HCT116 (cell line): ENCODE measurements at regions not wholly inside any gene's neighbourhood (a gene's known extent, or its start where the extent isn't known, plus 50 kb on each side); places are given as distances from the start of the nearest gene placed in this dataset.

Source experiments
- ATAC-seq: fragments of 200-7000 bp; cut with Tn5 transposase; 2 replicates; pipeline ENCODE4 v1.9.1; 2020; ENCODE audit warnings: mild to moderate bottlenecking, moderate library complexity
- BruUV-seq: library from RNA; stranded (reverse); fragments of 400-500 nt; replicated peaks from 2 replicates; lab custom pipeline; 2021; lab: Mats Ljungman, UMichigan
- CTCF ChIA-PET: fragments of 300-600 bp; sonication (Branson Sonifier 250); formaldehyde crosslinking; loops from one replicate; lab custom pipeline; 2021; ENCODE audit warnings: antibody characterized with exemption; lab: Charles Lee
- POLR2A ChIA-PET: fragments of 300-600, 350-600 bp; sonication (Branson Sonifier 250); formaldehyde crosslinking; loops from one replicate; lab custom pipeline; 2021; ENCODE audit warnings: antibody characterized with exemption; lab: Charles Lee
- RAD21 ChIA-PET, 2 experiments: fragments of 300-600 bp; sonication (Branson Sonifier 250); formaldehyde crosslinking; loops; one replicate each; lab custom pipeline; 2023; ENCODE audit warnings: low total read pairs in 2 of 2; ENCODE audit not compliant: uncharacterized antibody in 2 of 2, unreplicated experiment in 2 of 2, low non-redundant PET in 1 of 2; lab: Charles Lee
- DNase-seq: peaks from one replicate; pipeline ENCODE4 v3.0.0-alpha.2; 2010; ENCODE audit warnings: low read depth, low spot score
- H2AFZ ChIP-seq: fragments of 200-600 bp; shearing (Covaris generic), sonication (generic); 2 replicates; pipeline ENCODE4 v1.6.1; 2017; ENCODE audit warnings: low read depth, mixed run types, mixed read lengths, antibody characterized with exemption, low read length; ENCODE audit not compliant: poor library complexity, severe bottlenecking
- H3K27ac ChIP-seq: 2 replicates; pipeline ENCODE4 v1.5.1; 2012; ENCODE audit warnings: low read depth, low read length
- H3K27me3 ChIP-seq: fragments of 200-600 bp; sonication (generic); 2 replicates; pipeline ENCODE4 v1.6.1; 2016; ENCODE audit warnings: mixed run types, low read length, mixed read lengths; ENCODE audit not compliant: insufficient read depth
- H3K36me3 ChIP-seq, 2 experiments: fragments of 200-500 bp in 1 of 2; fragments of 200-600 bp in 1 of 2; sonication (Bioruptor generic) in 1 of 2; sonication (generic) in 1 of 2; 2 replicates each; pipeline versions ENCODE4 v1.5.1 to v1.6.1; 2014 to 2016; ENCODE audit warnings: low read length in 2 of 2, inconsistent platforms in 1 of 2, mixed read lengths in 1 of 2, mixed run types in 1 of 2; ENCODE audit not compliant: insufficient read depth in 2 of 2, control insufficient read depth in 1 of 2
- H3K4me1 ChIP-seq, 2 experiments: fragments of 200-600 bp in 1 of 2; sonication (generic) in 1 of 2; 2 replicates each; pipeline versions ENCODE4 v1.5.1 to v1.6.1; 2012 to 2017; ENCODE audit warnings: low read length in 2 of 2, inconsistent platforms in 1 of 2, mild to moderate bottlenecking in 1 of 2, mixed read lengths in 1 of 2, mixed run types in 1 of 2, moderate library complexity in 1 of 2; ENCODE audit not compliant: insufficient read depth in 2 of 2, control insufficient read depth in 1 of 2
- H3K4me2 ChIP-seq: fragments of 200-600 bp; sonication (generic); 2 replicates; pipeline ENCODE4 v1.6.1; 2017; ENCODE audit warnings: mixed run types, low read length, mixed read lengths
- H3K4me3 ChIP-seq, 2 experiments: fragments of 200-600 bp in 1 of 2; sonication (generic) in 1 of 2; replicated peaks in 1 of 2; 2 replicates each; pipeline ENCODE4 v1.5.1; 2011 to 2016; ENCODE audit warnings: low read length in 2 of 2, control low read depth in 1 of 2, low read depth in 1 of 2, mild to moderate bottlenecking in 1 of 2, mixed read lengths in 1 of 2, mixed run types in 1 of 2
- H3K79me2 ChIP-seq: fragments of 200-600 bp; sonication (generic); 2 replicates; pipeline ENCODE4 v1.6.1; 2017; ENCODE audit warnings: mild to moderate bottlenecking, mixed run types, low read length, moderate library complexity, mixed read lengths; ENCODE audit not compliant: insufficient read depth
- H3K9ac ChIP-seq: fragments of 200-600 bp; sonication (generic); 2 replicates; pipeline ENCODE4 v1.6.1; 2016; ENCODE audit warnings: low read length, mixed read lengths
- H3K9me2 ChIP-seq: fragments of 200-600 bp; sonication (generic), shearing (Covaris generic); 2 replicates; pipeline ENCODE4 v1.6.1; 2017; ENCODE audit warnings: mixed run types, mild to moderate bottlenecking, moderate library complexity; ENCODE audit not compliant: insufficient read depth
- H3K9me3 ChIP-seq, 2 experiments: fragments of 200-500 bp in 1 of 2; fragments of 200-600 bp in 1 of 2; sonication (Bioruptor generic) in 1 of 2; sonication (generic) in 1 of 2; 2 replicates each; pipeline ENCODE4 v1.6.1; 2014 to 2017; ENCODE audit warnings: low read length in 2 of 2, mixed read lengths in 2 of 2, inconsistent platforms in 1 of 2, low read depth in 1 of 2, mild to moderate bottlenecking in 1 of 2, mixed run types in 1 of 2, moderate library complexity in 1 of 2; ENCODE audit not compliant: control insufficient read depth in 1 of 2, insufficient read depth in 1 of 2
- H4K20me1 ChIP-seq: fragments of 200-600 bp; sonication (generic), shearing (Covaris generic); 2 replicates; pipeline ENCODE4 v1.6.1; 2017; ENCODE audit warnings: mixed run types, mild to moderate bottlenecking, moderate library complexity; ENCODE audit not compliant: insufficient read depth
- EZH2phosphoT487 ChIP-seq: fragments of 200-600 bp; IDR thresholded peaks from 2 replicates; pipeline ENCODE4 v1.6.1; 2018; ENCODE audit warnings: antibody characterized with exemption, borderline replicate concordance
- JUND ChIP-seq: IDR thresholded peaks from 2 replicates; pipeline ENCODE4 v1.6.1; 2012
- POLR2AphosphoS5 ChIP-seq: IDR thresholded peaks from 2 replicates; pipeline ENCODE4 v1.6.1; 2011; ENCODE audit warnings: mild to moderate bottlenecking, low read depth, low read length, moderate library complexity
- SP1 ChIP-seq: IDR thresholded peaks from 2 replicates; pipeline ENCODE4 v1.6.1; 2012; ENCODE audit warnings: low read depth
- TCF7L2 ChIP-seq: IDR thresholded peaks from 2 replicates; pipeline ENCODE4 v1.7.0; 2011; ENCODE audit warnings: borderline replicate concordance, inconsistent platforms; ENCODE audit not compliant: insufficient read depth, insufficient read length; ENCODE audit errors: extremely low read depth
- ZFX ChIP-seq: fragments of 450-650 bp; IDR thresholded peaks from 2 replicates; pipeline ENCODE4 v1.6.1; 2017
- ZNF274 ChIP-seq: fragments of 200-500 bp; sonication (Bioruptor generic); IDR thresholded peaks from 2 replicates; pipeline ENCODE4 v1.6.1; 2014; ENCODE audit warnings: mild to moderate bottlenecking, low read depth, low read length, inconsistent platforms
- intact Hi-C: fragments of 100-400 bp; cut with micrococcal nuclease; formaldehyde crosslinking; loops from 2 replicates; pipeline ENCODE4 v1.10.0; 2022

- POLR2A ChIA-PET, result no interaction called here
- no peaks in the 10 kb centered on the region for H3K9me3 ChIP-seq
- no peaks in the 10 kb centered on the region for H3K9me2 ChIP-seq
- CTCF ChIA-PET, result no interaction called here
- intact Hi-C loops, result no loop called here
- RAD21 ChIA-PET, result no interaction called here
- DNase-seq (no peak), ATAC-seq (no peak)
- no peaks in the 10 kb centered on the region for H3K36me3 ChIP-seq
- no peak overlapping the region for H2AFZ ChIP-seq
- TF ChIP-seq ZNF274 (no peak), SP1 (no peak)
- BruUV-seq, result no TSS peak
- no peak overlapping the region for H3K9ac ChIP-seq
- no peaks in the 10 kb centered on the region for H3K4me1 ChIP-seq
- no peak overlapping the region for H3K4me3 ChIP-seq
- H3K27ac ChIP-seq, result no peak overlapping the region
- H3K4me2 ChIP-seq, result no peak overlapping the region
- no peaks in the 10 kb centered on the region for H3K79me2 ChIP-seq
- H4K20me1 ChIP-seq, result no peaks in the 10 kb centered on the region
- H3K27me3 ChIP-seq, result no peaks in the 10 kb centered on the region
Measured at GRCh38 chr5:5777013-5777412, 354.5 kb downstream of the ICE1 start.

DNA sequence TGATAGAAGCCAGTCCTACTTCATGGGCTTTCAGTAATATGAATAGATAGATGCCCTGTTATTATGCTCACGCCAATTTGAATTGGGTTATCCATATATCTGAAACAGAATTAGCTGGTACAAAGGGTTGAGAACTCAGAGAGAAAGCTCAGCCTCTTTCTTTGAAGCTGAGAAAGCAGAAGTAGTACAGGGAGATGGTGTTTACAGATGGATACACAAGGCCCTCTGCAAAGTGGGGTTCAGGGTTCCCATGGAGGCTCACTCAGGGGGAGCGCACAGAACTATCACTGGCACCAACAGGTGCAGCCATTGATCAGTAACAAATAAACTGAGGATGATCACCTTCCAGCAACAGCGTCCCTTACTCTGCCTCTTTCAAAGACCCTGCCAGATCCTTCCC is 349.7 kb downstream of the ICE1 start:
- ChIA-PET POLR2A (no interaction called here), RAD21 (no interaction called here), CTCF (no interaction called here)
- H3K4me2 ChIP-seq, result no peak overlapping the region
- H3K9ac ChIP-seq, result no peak overlapping the region
- H3K27ac ChIP-seq, result no peak overlapping the region
- H3K4me1 ChIP-seq, result no peaks in the 10 kb centered on the region
- H2AFZ ChIP-seq, result no peak overlapping the region
- no peaks in the 10 kb centered on the region for H3K79me2 ChIP-seq
- TF ChIP-seq EZH2phosphoT487 (no peak), JUND (no peak), POLR2AphosphoS5 (no peak), TCF7L2 (no peak), ZFX (no peak), SP1 (no peak)
- H3K4me3 ChIP-seq, result no peak overlapping the region
- no peaks in the 10 kb centered on the region for H4K20me1 ChIP-seq
- no peaks in the 10 kb centered on the region for H3K9me2 ChIP-seq
- H3K36me3 ChIP-seq, result no peaks in the 10 kb centered on the region
- intact Hi-C loops, result no loop called here
- no peaks in the 10 kb centered on the region for H3K27me3 ChIP-seq
- DNase-seq (no peak), ATAC-seq (no peak)
- BruUV-seq, result no TSS peak
- H3K9me3 ChIP-seq, result no peaks in the 10 kb centered on the region
